ENCODE measurements at regions not wholly inside any gene's neighbourhood (a gene's known extent, or its start where the extent isn't known, plus 50 kb on each side); places are given as distances from the start of the nearest gene placed in this dataset.

- TF ChIP-seq CTCF (IDR thresholded peaks at IDR 0.05; ENCODE audit: low read depth, low read length) = no peak
- no peak overlapping the region for H3K4me3 ChIP-seq (ENCODE audit: low read depth, low read length)
- in situ Hi-C loops (cut with HindIII; ENCODE audit: low sequenced_read_pairs) = no loop called here
- no peak for DNase-seq (ENCODE audit: low read depth, low spot score)
Measured at GRCh38 chr16:65787921-65788320, 578.6 kb upstream of the CDH5 start.

- TF ChIP-seq CTCF (IDR thresholded peaks at IDR 0.05; ENCODE audit: low read depth, low read length) = no peak
Measured at GRCh38 chr16:65786916-65787315, 579.6 kb upstream of the CDH5 start.

GRCh38 chr16:65783709-65784474 is 582.6 kb upstream of the CDH5 start:
- H3K4me3 ChIP-seq (ENCODE audit: low read depth, low read length) = no peak overlapping the region
- in situ Hi-C loops (cut with HindIII; ENCODE audit: low sequenced_read_pairs) = no loop called here
- peak; percentile 7 for DNase-seq (ENCODE audit: low read depth, low spot score)
- no peak for TF ChIP-seq CTCF (IDR thresholded peaks at IDR 0.05; ENCODE audit: low read depth, low read length)

More at GRCh38 chr16:65786916-65787315, 579.6 kb upstream of the CDH5 start:
- in situ Hi-C loops (cut with HindIII; ENCODE audit: low sequenced_read_pairs) = no loop called here
- H3K4me3 ChIP-seq (ENCODE audit: low read depth, low read length) = no peak overlapping the region
- no peak for DNase-seq (ENCODE audit: low read depth, low spot score)

GRCh38 chr16:65782611-65783600 is 583.6 kb upstream of the CDH5 start:
- no peak for TF ChIP-seq CTCF (IDR thresholded peaks at IDR 0.05; ENCODE audit: low read depth, low read length)
- DNase-seq (ENCODE audit: low read depth, low spot score) = peak; percentile 72
- in situ Hi-C loops (cut with HindIII; ENCODE audit: low sequenced_read_pairs) = no loop called here
- H3K4me3 ChIP-seq (ENCODE audit: low read depth, low read length) = no peak overlapping the region

GRCh38 chr16:65781855-65782254 is 584.6 kb upstream of the CDH5 start:
- H3K4me3 ChIP-seq (ENCODE audit: low read depth, low read length) = no peak overlapping the region
- in situ Hi-C loops (cut with HindIII; ENCODE audit: low sequenced_read_pairs) = no loop called here
- no peak for DNase-seq (ENCODE audit: low read depth, low spot score)
- TF ChIP-seq CTCF (IDR thresholded peaks at IDR 0.05; ENCODE audit: low read depth, low read length) = no peak

GRCh38 chr16:65781363-65781762 is 585.1 kb upstream of the CDH5 start:
- H3K4me3 ChIP-seq (ENCODE audit: low read depth, low read length) = no peak overlapping the region
- no peak for TF ChIP-seq CTCF (IDR thresholded peaks at IDR 0.05; ENCODE audit: low read depth, low read length)
- no peak for DNase-seq (ENCODE audit: low read depth, low spot score)
- in situ Hi-C loops (cut with HindIII; ENCODE audit: low sequenced_read_pairs) = no loop called here
